ENCODE measurements at regions not wholly inside any gene's neighbourhood (a gene's known extent, or its start where the extent isn't known, plus 50 kb on each side); places are given as distances from the start of the nearest gene placed in this dataset.
"Not testable (repeated sequence)": the region's sequence is repeated elsewhere in the genome, so short reads cannot be mapped to it uniquely, and the experiment has no call there.

DNA sequence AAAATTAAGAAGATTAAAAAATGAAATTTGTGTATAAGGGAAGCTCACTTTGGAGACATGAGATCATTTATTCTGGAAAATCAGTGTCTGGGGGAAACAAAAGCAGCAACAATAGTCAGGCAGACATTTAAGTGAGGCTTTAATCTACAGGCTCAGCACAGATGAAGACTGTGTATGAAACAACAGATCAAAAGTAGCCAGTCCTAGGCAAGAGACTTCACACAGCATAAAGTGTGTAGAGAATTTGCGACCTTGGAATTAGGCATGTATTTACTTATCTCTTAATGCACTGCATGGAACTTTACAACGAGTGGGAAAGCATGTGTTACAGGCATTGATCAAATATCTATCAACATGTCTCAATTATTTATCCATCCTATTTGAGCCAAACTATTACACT, 1099.9 kb downstream of the PLA2G4A start:
- no peak for DNase-seq

DNA sequence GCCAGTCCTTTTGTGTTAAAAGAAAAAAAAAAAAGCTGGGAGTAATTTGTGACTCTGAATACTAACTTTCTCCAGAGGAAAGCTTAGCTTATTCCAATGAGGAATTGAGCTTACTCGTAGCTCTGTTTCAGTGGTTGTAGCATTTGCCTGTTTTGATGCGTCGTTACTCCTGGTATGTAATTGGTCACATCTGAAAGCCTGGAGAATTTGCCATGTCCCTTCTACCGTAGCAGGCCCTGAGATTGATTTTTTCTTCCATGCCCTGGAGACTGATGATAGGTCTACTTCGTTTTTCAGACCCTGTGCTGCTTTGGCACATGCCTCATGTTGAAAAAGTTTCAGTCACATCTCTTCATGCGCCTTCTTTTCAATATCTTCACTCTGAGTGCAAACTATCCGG, 1103.0 kb downstream of the PLA2G4A start:
- DNase-seq: no peak

DNA sequence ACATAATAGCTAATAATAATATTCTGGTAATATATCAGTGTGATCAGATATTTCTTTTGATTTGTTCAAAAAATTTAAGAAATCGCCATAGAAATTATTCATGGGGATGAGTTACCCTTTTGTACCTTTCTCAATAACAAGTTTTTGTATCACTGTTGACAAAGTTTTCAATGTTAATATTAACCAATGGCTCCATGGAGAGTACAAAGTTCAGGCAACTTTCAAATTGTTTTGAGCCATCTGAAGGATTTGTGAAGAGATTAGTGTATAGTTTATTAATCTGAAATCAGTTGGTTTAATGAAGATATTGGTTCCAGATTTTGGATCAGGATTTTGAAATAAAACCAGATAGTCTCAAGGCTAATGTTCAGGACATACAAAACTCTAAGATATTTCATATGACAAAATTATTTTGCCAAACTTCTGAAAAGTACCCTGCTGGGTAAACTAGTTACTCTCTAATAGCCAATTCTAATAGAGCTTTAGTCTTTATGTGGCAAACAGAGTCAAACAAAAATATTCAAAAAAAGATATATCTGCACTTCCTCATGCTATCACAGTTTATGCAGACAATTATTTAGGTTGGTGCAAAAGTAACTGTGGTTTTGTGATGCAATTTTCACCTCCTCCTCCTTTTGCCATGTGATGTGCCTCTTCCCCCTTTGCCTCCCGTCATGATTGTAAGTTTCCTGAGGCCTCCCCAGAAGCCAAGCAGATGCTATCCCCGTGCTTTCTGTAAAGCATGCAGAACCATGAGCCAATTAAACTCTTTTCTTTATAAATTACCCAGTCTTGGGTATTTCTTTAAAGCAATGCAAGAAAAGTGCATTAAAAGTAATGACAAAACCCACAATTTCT, 1105.0 kb downstream of the PLA2G4A start:
- no peak for DNase-seq

DNA sequence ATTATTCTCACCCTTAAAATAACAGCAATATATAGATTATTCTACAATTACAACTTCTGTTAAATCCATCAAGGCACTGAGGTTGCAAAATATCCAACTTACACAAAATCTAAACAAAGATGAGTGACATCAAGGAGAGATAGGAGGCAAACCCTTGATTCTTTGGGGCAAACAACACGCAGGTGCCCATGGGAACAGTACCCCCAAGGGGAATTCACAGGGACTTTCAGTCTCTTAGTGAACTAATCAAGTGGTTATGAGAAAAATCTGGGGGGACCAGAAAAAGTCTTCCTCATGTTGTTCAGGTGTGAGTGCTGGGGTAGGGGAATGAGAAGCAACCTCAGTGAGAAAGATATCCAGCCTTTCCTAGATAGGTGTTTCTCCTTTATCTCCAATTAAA, 1107.9 kb downstream of the PLA2G4A start:
- no peak for DNase-seq

DNA sequence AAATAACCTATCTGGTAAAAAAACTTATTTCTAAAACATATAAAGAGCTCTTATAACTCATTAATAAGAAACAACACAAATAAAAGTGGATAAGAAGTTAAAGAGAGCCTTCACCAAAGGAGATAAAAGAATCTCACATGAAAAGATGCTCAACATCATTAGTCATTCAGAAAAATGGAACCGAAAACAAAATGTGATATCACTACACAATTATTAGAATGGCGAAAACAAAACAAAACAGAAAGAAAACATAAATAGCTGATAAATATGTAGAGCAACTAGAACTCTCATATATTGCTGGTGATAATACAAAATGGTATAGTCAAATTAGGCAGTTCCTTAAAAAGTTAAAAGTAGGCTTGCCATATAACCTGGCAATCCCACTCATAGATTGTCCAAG, 1109.3 kb downstream of the PLA2G4A start:
- no peak for DNase-seq

DNA sequence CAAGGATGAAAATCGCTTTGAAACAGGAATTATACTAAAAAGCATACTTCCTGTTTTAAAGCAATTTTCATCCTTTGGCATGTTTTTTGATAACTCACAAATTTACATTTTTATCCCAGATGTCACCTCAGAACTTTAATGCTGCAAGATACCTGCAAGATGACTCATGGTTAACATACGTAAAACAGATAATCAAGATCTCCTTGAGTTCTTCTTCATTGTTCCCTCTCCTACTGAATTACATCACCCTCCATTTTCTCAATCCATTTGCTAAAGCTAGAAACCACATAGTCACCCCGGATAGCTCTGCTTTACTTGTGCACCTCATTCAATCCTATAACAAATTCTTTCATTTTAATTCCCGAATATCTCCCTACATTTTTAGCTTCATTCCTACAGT, 1114.2 kb downstream of the PLA2G4A start:
- DNase-seq: peak; percentile 1

DNA sequence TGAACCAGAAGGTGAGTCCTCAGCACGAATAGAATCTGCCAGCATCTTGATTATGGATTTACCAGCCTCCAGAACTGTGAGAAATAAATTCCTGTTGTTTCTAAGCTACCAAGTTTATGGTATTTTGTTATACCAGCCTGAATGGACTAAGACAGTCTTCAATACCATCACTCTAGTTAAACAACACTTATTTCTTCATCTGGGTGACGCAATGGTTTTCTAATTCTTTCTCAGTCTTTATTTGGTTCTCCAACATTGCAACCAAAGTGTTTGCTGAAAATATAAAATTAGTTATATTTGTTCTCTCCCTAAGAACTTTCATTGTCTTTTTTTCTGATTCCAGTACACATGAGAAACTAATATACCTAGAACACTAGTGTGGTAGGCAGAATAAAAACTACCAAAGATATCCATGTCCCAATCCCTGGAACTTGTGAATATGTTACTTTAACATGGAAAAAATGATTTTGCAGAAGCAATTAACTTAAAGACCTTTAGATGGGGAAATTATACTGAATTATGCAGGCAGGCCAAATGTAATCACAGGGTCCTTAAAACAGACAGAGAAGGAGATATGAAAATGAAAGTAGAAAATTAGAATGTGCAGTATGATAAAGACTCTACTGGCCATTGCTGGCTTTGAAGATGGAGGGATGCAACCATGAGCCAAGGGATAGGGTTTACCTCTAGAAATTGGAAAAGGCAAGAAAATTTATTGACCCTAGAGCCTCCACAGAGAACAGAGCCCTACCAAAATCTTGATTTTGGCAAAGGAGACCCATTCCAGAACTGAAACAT, 1115.1 kb downstream of the PLA2G4A start:
- no peak for DNase-seq

DNA sequence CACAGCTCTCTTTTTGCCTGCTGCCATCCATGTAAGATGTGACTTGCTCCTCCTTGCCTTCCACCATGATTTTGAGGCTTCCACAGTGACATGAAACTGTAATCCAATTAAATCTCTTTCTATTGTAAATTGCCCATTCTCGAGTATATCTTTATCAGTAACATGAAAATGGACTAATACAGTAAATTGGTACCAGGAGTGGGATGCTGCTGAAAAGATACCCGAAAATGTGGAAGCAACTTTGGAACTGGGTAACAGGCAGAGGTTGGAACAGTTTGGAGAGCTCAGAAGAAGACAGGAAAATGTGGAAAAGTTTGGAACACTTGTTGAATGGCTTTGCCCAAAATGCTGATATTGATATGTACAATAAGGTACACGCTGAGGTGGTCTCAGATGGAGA, 1117.9 kb downstream of the PLA2G4A start:
- not testable (repeated sequence) for DNase-seq

DNA sequence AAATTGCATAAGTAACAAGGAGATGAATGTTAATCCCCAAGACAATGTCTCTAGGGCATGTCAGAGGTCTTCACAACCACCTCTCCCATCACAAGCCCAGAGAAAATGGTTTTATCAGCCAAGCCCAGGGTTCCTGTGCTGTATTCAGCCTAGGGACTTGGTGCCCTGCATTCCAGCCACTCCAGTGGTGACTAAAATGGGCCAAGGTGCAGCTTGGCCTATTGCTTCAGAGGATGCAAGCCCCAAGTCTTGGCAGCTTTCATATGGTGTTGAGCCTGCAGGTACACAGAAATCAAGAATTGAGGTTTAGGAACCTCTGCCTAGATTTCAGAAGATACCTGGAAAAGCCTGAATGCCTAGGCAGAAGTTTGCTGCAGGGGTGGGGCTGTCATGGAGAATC, 1118.6 kb downstream of the PLA2G4A start:
- DNase-seq: no peak

DNA sequence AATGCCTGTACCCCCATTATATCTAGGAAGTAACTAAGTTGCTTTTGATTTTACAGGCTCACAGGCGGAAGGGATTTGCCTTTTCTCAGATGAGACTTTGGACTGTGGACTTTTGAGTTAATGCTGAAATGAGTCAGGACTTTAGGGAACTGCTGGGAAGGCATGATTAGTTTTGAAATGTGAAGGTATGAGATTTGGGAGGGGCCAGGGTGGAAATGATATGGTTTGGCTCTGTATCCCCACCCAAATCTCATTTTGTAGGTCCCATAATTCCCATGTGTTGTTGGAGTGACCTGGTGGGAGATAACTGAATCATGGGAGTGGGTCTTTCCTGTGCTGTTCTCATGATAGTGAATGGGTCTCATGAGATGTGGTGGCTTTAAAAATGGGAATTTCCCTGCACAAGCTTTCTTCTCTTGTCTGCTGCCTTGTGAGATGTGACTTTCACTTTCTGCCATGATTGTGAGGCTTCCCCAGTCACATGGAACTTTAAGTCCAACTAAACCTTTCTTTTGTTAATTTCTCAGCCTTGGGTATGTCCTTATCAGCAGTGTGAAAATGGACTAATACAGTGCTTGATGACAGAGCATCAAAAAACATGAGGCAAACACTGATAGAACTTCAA, 1119.5 kb downstream of the PLA2G4A start:
- no peak for DNase-seq

DNA sequence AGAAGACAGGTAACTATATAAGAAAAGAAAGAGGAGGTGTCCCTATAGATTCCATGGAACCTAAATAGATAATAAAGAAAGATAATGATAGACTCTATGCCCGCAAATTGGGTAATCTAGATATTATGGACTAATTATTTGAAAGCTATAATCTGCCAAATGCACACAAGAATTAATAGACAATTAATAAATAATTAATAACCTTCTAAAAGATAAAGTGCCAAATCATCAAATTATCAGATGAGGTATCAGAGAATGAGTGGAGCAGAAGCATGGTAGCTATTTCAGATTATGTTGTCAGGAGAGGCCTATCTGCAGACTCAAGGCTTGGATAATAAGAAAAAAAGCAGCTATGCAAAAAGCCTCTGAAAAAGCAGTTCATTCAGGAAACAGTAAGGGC, 1120.8 kb downstream of the PLA2G4A start:
- DNase-seq: no peak

DNA sequence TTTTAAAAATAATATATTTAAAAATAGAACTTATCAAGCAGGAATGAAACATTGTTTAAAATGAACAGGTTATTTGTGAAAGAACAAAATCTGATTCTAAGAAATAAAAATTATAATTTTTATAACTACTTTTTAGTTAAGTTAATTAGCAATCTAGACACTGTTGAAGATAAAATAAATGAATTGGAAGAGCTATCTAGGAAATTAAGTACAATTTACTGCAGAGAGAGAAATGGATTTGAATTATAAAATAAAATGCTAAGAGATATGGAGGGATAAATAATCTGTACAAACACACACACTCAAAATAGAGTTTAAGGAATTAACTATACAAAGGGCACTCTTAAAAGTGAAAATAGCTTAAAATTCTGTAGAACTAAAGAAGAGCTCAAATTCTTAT, 1123.1 kb downstream of the PLA2G4A start:
- no peak for DNase-seq

DNA sequence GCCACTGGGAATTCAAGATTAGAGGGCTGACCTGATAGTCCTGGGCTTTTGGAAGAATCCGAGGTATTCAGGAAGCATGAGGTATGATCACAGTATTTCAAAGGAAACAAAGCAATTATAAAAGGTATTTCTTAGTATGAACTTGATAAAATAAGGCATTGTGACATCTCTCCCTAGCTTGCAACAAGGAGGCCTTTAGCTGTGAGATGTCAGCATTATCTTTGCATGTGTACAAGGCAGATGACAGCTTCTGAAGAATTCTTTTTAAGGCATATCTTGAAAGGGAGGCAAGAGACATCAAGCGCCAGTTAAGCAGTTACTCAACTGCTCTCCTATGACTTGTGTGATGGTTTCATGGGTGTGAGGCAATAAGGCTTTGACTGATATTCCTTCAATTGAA, 1123.7 kb downstream of the PLA2G4A start:
- DNase-seq: no peak

DNA sequence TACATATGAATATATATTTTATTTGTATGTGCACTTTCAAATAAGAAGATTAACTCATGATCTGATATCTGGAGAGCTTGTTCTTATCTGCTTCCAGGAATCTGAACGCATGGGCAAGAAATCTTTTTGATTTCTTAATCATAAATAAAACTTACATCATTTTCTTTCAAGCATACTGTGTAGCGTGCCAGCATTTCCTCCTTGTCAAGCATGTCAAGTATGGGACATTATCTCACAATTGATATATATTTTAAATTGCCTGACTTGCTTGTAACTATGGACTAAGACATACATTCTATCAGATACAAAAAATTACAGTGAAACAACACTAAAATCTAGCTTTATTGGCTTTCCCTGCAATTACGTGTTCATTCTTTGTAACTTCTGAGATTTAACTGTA, 1128.2 kb downstream of the PLA2G4A start:
- DNase-seq: no peak

DNA sequence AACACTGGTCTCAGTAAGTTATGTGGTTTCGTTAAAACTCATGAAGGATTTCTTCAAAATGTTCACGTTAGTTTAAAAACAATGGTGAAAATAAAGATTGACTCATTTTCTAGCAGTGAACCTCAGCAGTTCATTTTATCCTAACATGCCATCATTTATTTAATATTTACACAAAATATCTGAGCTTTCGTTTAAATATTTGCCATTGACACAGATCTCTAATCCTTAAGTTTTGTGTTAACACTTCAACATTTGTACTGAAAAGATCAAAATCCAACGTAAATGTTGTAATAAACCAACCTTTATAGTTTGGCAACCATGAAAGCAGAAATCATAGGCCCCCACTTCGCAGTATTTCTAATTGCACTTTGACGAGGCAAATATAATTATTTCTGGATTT, 1129.5 kb downstream of the PLA2G4A start:
- DNase-seq: no peak

DNA sequence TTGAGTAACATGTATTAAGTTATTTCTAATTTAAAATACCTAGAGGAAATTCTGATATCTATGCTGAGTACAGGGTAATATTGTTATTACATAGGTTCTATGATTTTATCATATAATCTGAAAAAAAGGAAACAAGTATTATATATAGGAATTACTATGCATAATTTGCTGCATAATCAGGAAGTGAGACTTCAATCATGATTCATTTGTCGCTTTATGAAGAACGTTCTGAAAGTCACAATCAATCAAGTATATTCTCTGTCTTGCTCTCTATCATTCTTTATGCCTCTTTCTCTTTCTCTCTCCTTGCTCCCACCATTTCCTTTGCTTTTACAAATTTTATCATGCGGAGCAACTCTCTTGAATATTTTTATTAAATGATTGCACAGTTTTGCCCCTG, 1130.3 kb downstream of the PLA2G4A start:
- DNase-seq: no peak

DNA sequence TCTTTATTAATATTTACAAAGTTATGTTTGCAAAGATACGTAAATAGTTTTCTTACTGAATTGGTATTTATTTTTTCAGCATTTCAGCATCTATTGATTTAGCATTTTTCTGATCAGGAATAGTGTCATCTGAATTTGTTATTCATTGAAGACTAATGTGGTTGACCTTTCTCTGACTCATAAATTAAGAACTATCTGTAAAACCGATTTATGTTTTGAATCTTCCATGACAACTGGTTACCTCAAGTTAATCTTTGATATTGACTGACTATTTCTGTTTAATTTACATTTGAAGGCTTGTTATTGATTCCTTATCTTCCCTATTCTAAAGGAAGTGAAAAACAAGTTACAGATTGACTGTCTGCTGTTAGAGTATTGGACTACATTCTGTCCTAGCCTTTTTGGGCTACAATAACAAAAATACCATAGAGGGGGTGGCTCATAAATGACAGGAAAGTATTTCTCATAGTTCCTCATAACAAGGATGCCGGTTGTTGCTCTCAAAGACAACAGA, 1131.4 kb downstream of the PLA2G4A start:
- no peak for DNase-seq

DNA sequence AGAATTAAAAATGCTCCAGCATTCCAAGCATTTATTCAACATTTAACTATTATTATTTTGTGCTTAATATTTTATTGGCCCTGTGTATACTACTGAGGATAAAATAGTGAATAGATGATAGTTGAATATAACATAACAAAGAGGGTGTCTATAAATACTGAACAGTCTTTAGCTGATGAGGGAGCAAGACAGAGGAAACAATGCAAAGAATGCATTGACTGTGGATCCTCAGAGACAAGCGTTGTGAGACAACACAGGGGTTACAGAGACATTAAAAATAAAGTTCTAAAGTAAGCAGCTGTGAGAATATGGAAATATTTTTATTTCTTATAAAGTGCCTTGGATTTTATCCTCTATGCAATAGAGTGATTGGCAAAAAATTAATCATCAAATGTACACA, 1133.1 kb downstream of the PLA2G4A start:
- no peak for DNase-seq

DNA sequence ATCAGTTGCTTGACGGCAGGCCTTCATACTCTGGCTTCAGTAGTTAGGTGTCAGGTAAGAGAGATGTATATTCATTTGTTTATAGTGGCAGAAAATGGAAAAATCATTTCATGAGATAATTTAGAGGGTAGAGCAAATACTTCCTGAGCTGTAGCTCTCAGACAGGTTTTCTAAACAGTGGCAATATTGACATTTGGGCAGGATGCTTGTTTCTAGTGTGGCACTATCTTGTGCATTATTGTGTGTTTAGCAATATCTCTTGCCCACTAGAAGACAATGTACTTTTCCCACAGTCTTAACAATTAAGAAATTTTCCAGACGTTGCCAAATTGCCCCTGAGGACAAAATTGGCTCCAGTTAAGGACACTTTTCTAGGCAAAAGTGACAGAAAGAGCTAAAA, 1143.1 kb downstream of the PLA2G4A start:
- DNase-seq: no peak

DNA sequence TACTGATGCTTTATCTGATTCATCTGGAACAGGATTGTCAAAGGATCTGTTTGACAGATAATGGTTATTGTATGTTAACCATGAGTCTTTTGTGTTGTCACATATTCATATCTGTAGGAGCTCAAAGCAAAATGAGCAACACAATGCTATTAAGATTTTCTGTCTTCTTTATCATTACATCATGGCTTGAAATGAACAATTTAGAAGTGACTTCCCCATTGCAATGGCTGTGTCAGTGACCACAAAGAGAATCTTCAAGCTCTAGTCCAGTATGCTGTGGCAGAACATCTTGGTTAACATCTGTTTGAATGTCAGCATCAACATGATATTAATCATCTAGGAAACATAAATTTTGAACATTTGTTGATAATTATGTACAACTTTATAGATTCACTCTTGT, 1148.5 kb downstream of the PLA2G4A start:
- DNase-seq: no peak

DNA sequence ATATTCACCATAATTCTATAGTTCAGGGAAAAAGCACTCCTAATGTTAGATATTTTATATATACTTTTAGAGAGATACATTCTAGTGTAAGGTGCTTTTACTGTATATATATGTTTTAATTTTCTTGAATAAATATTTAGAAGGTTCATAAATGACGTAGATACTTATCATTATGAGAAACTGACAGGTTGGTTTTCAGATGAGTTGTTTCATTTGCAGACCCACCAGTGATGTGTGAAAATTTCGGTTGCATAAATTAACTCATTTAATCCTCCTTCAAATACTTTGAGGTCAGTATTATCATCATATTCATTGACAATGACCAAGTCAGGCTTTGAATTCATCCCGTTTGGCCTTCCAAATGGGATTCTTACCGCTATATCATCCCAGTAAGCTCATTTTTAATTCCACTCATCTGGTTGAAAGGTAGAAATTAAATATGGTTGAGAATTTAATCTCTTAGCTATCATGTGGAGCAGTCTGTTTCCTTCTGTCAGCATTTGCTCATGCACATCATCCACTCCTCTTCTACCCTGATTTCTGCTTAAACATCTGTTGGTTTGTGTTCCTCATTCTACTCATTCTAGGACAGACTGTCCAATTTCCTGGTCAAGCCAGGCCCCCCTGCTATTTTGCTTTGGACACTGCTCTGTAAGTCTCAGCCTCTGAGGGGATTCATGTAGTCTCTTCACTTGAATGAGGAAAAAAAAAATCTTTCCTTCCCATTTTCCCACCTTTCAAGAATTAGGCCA, 1156.6 kb downstream of the PLA2G4A start:
- DNase-seq: no peak

DNA sequence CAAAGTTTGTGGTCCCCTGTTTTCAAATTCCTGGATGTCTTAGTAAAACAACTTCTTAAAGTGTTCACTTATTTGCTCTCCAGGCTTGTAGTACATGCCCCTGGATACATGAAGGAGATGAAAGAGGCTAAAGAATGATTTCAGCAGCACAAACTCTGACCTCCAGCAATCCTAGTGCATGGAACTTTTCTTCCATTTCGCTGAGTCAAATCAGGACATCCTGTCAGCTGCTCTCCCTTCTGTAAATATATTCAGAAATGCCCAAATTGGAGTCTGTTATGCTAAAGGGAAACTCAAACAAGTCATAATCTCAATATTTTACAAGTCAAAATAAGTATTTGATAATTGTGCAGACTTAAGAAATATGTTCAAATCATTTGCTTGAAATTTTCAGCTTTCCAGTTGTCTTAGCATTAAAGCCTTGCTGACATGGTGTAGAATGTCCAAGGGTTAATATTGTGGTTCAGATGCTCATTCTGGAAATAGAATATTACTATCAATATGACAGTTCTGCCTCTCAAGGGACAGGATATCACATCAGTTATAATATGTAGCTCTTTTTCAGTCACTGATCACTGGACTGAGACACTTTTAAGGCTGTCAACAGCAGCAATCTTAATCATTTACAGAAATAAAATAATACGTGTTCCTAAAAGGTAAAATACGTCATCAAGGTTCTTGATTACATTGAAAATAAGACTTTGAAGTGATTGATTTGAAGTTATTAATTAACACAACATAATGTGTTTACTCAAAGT, 1157.3 kb downstream of the PLA2G4A start:
- DNase-seq: no peak
